ENCODE measurements at regions not wholly inside any gene's neighbourhood (a gene's known extent, or its start where the extent isn't known, plus 50 kb on each side); places are given as distances from the start of the nearest gene placed in this dataset.
A peak's percentile ranks its signal among the peaks of the same experiment; 100 is the strongest.

DNA sequence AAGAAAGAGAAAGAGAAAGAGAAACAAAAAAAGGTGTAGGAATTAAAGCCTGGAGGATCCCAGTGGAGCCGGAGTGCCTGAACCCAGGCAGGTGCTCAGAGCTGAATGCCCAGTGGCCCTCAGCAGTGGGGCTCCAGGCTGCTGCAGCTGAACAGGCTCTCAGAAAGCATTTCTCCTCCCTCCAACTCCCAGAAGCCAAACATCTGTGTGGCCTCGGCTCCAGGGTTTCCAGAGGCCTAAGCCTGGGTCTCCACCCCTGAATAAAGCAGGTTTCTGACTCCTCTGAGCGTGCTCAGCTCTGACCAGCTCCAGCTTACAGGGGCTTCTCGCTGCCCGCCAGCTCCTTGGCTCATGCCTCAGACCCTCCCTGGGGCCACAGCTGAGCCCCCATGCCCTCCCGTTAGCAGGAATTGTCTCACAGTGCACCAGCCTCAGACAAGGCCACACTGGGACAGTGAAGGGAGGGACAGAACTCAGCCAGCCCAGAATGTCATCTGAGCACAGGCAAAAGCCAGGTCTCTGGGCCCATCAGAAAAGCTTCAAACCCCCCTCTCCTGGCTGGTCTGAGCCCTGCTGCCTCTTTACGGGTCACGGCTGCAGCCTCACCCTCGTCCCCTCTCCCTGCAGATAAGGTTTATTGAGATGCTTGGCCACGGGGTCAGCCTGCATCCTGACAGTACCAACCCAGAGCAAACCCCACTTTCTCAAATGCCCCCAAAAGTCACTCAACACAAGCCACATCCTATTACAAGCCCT is 114.4 kb upstream of the PPP1R26 start:
- Mint-ChIP-seq H3K9me3 (no peaks in the 10 kb centered on the region), H3K4me1 (peaks cover 13% of the 10 kb centered on the region), H3K4me3 (no peak overlapping the region), H3K27me3 (ENCODE audit: insufficient read depth, low read depth) (peaks cover 4% of the 10 kb centered on the region), H3K36me3 (no peaks in the 10 kb centered on the region), H3K27ac (peak overlapping the region; percentile 84)
- Histone ChIP-seq H3F3A (ENCODE audit: low read depth) (peaks cover 15% of the 10 kb centered on the region), H3K9me3 (ENCODE audit: low read depth) (no peaks in the 10 kb centered on the region), H3K36me3 (no peaks in the 10 kb centered on the region), H3K9ac (no peak overlapping the region), H4K20me1 (ENCODE audit: low read depth) (no peaks in the 10 kb centered on the region), H3K27me3 (no peaks in the 10 kb centered on the region), H2AFZ (replicated peaks) (peak overlapping the region; percentile 64), H3K4me1 (peaks cover 18% of the 10 kb centered on the region), H3K4me3 (no peak overlapping the region), H3K4me2 (peak overlapping the region; percentile 57), H3K79me2 (ENCODE audit: low read depth) (no peaks in the 10 kb centered on the region), H3K27ac (no peak overlapping the region)
- TF ChIP-seq EZH2phosphoT487 (IDR thresholded peaks at IDR 0.05) (no peak), EZH2 (IDR thresholded peaks at IDR 0.05) (no peak), CTCF (IDR thresholded peaks at IDR 0.05) (no peak)
- DNase-seq (ENCODE audit: low spot score) = peak; percentile 57

GRCh38 chr9:135366104-135366503 is 113.5 kb upstream of the PPP1R26 start:
- H3K27me3 Mint-ChIP-seq (ENCODE audit: insufficient read depth, low read depth) = peaks cover 4% of the 10 kb centered on the region
- no peak for DNase-seq (ENCODE audit: low spot score)
- Histone ChIP-seq H3K9me3 (ENCODE audit: low read depth) (no peaks in the 10 kb centered on the region), H2AFZ (replicated peaks) (no peak overlapping the region), H3K27me3 (no peaks in the 10 kb centered on the region), H3K79me2 (ENCODE audit: low read depth) (no peaks in the 10 kb centered on the region), H3K4me1 (peaks cover 18% of the 10 kb centered on the region), H3K4me3 (no peak overlapping the region), H3K4me2 (no peak overlapping the region), H3K27ac (no peak overlapping the region), H3K36me3 (no peaks in the 10 kb centered on the region), H4K20me1 (ENCODE audit: low read depth) (no peaks in the 10 kb centered on the region), H3K9ac (no peak overlapping the region), H3F3A (ENCODE audit: low read depth) (peaks cover 15% of the 10 kb centered on the region)
- no peak overlapping the region for H3K27ac Mint-ChIP-seq
- peaks cover 13% of the 10 kb centered on the region for H3K4me1 Mint-ChIP-seq
- H3K9me3 Mint-ChIP-seq = no peaks in the 10 kb centered on the region
- TF ChIP-seq EZH2phosphoT487 (IDR thresholded peaks at IDR 0.05) = no peak
- TF ChIP-seq EZH2 (IDR thresholded peaks at IDR 0.05) = no peak
- TF ChIP-seq CTCF (IDR thresholded peaks at IDR 0.05) = no peak
- H3K36me3 Mint-ChIP-seq = no peaks in the 10 kb centered on the region
- no peak overlapping the region for H3K4me3 Mint-ChIP-seq

- no peak overlapping the region for H2AFZ ChIP-seq (replicated peaks)
- TF ChIP-seq EZH2phosphoT487 (IDR thresholded peaks at IDR 0.05) (no peak), EZH2 (IDR thresholded peaks at IDR 0.05) (no peak), CTCF (IDR thresholded peaks at IDR 0.05) (no peak)
- no peak for DNase-seq (ENCODE audit: low spot score)
- H3K36me3 ChIP-seq = no peaks in the 10 kb centered on the region
- peaks cover 18% of the 10 kb centered on the region for H3K4me1 ChIP-seq
- H3K9me3 ChIP-seq (ENCODE audit: low read depth) = no peaks in the 10 kb centered on the region
- H3K4me1 Mint-ChIP-seq = peaks cover 20% of the 10 kb centered on the region
- H3F3A ChIP-seq (ENCODE audit: low read depth) = peaks cover 15% of the 10 kb centered on the region
- H3K4me2 ChIP-seq = no peak overlapping the region
- no peaks in the 10 kb centered on the region for H3K79me2 ChIP-seq (ENCODE audit: low read depth)
- no peaks in the 10 kb centered on the region for H3K9me3 Mint-ChIP-seq
- no peaks in the 10 kb centered on the region for H3K36me3 Mint-ChIP-seq
- H3K4me3 ChIP-seq = no peak overlapping the region
- H3K27ac Mint-ChIP-seq = no peak overlapping the region
- no peaks in the 10 kb centered on the region for H3K27me3 ChIP-seq
- no peak overlapping the region for H3K27ac ChIP-seq
- no peaks in the 10 kb centered on the region for H4K20me1 ChIP-seq (ENCODE audit: low read depth)
- H3K27me3 Mint-ChIP-seq (ENCODE audit: insufficient read depth, low read depth) = peaks cover 6% of the 10 kb centered on the region
- no peak overlapping the region for H3K4me3 Mint-ChIP-seq
- no peak overlapping the region for H3K9ac ChIP-seq
Measured at GRCh38 chr9:135369412-135369990, 110.1 kb upstream of the PPP1R26 start.
